DND-41 (cell line): ENCODE measurements at regions not wholly inside any gene's neighbourhood (a gene's known extent, or its start where the extent isn't known, plus 50 kb on each side); places are given as distances from the start of the nearest gene placed in this dataset.

Experiments used
- CTCF ChIP-seq: IDR thresholded peaks from 2 replicates; pipeline ENCODE4 v1.5.1; 2012; ENCODE audit warnings: borderline replicate concordance, low read length, moderate library complexity, mild to moderate bottlenecking; ENCODE audit not compliant: poor library complexity, severe bottlenecking; ENCODE audit errors: extremely low read depth
- EZH2 ChIP-seq: IDR thresholded peaks from 3 replicates; pipeline ENCODE4 v1.6.1; 2012; ENCODE audit warnings: borderline replicate concordance, low read depth, mild to moderate bottlenecking, moderate library complexity, low read length, inconsistent platforms; ENCODE audit not compliant: severe bottlenecking

- TF ChIP-seq CTCF, result peak; percentile 76
- no peak for TF ChIP-seq EZH2
Measured at GRCh38 chr7:114310345-114311110, 104.1 kb upstream of the FOXP2 start.
